HUDEP-2 (cell line): ENCODE measurements at regions not wholly inside any gene's neighbourhood (a gene's known extent, or its start where the extent isn't known, plus 50 kb on each side); places are given as distances from the start of the nearest gene placed in this dataset.

Source experiments
- DNase-seq, 76 experiments: peaks; one replicate each; lab custom pipeline; 2025; ENCODE audit not compliant: unreplicated experiment in 76 of 76; lab: John Stamatoyannopoulos, UW

DNA sequence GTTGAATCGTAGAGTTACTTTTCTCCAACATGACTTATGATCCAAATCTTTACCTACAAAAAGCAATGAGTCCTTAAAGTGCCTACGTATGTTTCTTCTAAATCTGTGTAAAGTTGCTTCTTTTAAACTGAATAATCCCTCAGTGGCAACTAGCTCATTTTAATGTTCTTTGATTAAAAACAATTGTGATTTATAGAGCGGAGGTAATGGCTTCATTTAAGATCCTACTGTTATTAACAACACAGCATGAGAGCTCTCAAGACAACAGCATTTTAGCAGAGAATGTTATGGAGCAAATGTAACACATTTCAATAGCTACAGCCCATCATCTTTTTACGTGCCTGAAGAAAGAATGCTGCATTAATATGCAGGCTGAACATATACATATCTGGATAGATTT lies 55.3 kb upstream of the VGLL3 start:
- no peak for DNase-seq

DNA sequence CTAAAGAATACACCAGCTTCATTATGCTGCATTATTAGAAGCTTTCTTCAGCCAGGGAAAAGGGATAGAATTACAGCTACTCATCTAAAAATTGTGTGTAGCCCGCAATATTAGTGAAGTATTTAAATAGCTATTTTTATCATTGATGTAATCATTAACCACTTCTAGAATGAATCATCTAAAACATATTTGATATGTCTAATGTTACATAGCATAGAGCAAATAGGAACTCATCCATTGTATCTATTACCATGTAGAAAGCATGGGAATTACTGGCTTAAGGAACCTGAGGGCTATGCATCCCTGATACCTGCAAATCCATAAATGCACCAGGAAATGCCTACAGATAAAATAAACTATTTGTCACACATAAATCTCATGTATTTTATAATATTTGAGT lies 54.5 kb upstream of the VGLL3 start:
- DNase-seq = no peak

DNA sequence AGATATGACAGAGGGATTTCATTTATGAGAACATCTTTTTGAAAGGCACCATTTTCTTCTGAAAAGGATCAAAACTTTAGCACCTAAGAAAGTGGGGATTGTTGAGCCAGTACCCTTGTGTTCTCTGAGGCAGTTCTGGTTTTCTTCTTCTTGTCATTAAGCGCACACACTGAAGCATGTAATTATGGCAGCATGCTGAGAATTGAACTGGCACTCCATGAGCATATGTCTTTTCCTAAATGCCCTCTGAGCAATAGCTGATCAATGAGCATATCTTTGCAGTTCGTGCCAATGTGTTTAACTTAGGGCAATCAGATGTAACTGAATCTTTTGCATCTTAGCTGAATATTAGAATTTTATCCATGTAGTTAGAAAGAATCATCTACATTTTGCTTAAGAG lies 53.9 kb upstream of the VGLL3 start:
- no peak for DNase-seq

DNA sequence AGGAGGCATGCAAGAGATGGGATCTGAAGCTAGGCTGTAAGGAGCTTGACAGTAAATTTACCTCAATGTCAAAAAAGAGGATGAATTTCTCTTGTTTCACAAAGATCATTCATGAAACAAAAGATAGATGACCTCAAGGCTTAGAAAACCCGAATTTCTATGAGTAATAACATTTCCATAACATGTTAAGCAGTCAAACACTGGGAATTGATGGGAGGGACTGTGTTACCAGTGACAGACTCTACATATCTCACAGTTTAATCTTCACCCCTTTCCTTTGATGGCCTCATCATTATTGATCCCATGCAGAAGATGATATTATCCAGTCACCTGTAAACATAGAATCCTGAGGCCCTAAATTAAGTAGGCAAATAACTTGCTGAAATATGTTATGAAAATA lies 53.5 kb upstream of the VGLL3 start:
- no peak for DNase-seq

DNA sequence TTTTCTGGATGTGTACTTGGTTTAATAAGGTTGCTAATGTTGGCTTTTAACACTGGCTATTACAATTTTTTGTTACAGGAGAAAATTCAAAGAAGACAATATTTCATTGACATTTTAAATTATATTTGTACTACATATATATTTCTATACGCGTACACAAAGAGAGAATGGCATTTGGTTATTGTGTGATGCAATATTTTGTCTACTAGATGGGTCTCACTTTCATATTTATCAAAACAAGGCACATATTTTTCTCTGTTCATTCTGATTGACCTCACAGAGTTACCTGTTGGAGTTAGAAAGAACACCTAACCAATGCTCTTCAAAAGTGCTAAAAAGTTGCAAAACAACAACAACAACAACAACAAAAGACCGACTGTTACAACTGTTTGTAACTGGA lies 50.2 kb upstream of the VGLL3 start:
- no peak for DNase-seq
